ENCODE measurements at regions not wholly inside any gene's neighbourhood (a gene's known extent, or its start where the extent isn't known, plus 50 kb on each side); places are given as distances from the start of the nearest gene placed in this dataset.
"Not testable (repeated sequence)": the region's sequence is repeated elsewhere in the genome, so short reads cannot be mapped to it uniquely, and the experiment has no call there.

DNA sequence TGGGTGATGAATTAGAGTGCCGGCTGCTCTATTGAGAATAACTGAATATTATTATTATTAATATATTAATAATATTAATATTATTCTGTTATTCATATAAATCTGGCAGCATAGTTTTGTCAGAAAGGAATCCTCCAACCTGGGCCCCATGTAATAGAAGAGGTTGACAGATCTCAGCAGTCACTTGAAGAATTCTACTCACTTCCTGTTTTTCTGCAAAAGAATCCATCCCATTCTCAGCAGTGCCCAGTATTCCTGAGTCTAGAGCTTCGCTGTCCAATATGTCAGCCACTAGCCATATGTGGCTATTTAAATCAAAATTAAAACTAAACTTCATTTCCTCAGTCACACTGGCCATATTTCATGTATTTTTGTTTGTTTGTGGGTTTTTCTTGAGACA lies 72.4 kb upstream of the USPL1 start:
- TF ChIP-seq CTCF (IDR thresholded peaks at IDR 0.05; ENCODE audit: control insufficient read depth, extremely low read depth, insufficient read depth), result no peak
- no peak for DNase-seq (ENCODE audit: low read depth)
- no peak overlapping the region for H3K4me3 ChIP-seq (ENCODE audit: low read depth, low read length)

DNA sequence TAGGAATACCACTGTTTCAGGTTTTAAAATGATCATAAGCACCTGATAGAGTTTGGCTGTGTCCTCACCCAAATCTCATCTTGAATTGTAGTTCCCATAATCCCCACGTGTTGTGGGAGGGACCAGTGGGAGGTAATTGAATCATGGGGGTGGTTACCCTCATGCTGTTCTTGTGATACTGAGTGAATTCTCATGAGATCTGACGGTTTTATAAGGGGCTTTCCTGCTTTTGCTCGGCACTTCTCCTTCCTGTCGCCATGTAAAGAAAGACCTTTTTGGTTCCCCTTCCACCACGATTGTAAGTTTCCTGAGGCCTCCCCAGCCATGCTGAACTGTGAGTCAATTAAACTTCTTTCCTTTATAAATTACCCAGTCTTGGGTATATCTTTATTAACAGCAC lies 69.7 kb upstream of the USPL1 start:
- not testable (repeated sequence) for DNase-seq (ENCODE audit: low read depth); H3K4me3 ChIP-seq (ENCODE audit: low read depth, low read length)

- H3K4me3 ChIP-seq (ENCODE audit: low read depth, low read length), result no peak overlapping the region
- TF ChIP-seq CTCF (IDR thresholded peaks at IDR 0.05; ENCODE audit: control insufficient read depth, extremely low read depth, insufficient read depth), result peak; percentile 48
- DNase-seq (ENCODE audit: low read depth), result peak; percentile 51
Observed at GRCh38 chr13:30551189-30551588, 66.5 kb upstream of the USPL1 start.

DNA sequence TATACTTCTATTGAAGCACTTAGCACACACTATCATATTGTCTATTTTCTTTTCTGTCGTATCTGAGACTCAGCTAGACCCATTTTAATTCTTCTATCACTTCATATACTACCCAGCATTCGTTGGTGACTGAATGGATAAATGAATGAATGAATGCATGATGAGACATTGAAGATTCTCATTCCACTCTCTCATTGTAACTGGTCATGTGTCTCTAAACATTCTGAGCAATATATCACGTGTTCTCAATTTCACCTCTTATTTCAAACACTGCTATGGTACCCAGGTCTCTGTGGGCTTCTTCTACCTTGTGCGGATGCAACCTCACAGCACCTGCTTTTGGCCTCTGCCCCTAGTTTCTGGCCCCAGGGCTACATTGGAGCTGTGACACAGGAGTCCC lies 65.2 kb upstream of the USPL1 start:
- no peak for TF ChIP-seq CTCF (IDR thresholded peaks at IDR 0.05; ENCODE audit: control insufficient read depth, extremely low read depth, insufficient read depth)
- H3K4me3 ChIP-seq (ENCODE audit: low read depth, low read length), result no peak overlapping the region
- DNase-seq (ENCODE audit: low read depth), result no peak

DNA sequence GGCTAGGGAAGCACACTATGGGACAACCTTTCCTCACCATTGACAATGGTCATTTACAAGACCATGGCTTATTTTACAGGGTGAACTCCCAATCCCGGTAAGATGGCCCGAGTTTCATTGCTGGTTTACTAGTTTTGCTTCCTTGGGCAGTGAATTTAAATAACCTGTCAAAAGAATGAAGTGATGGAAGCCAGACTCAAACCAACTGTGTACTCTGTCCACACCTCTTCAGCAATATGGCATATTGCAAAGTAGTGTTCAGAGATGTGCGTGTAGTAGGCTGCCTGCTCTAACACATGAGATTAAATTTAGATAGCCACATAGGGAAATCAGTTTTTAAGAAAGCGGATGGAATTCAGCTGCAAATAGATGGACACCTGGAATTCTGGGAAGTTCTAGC lies 58.4 kb upstream of the USPL1 start:
- no peak for TF ChIP-seq CTCF (IDR thresholded peaks at IDR 0.05; ENCODE audit: control insufficient read depth, extremely low read depth, insufficient read depth)

GRCh38 chr13:30560212-30560611 lies 57.5 kb upstream of the USPL1 start:
- TF ChIP-seq CTCF (IDR thresholded peaks at IDR 0.05; ENCODE audit: control insufficient read depth, extremely low read depth, insufficient read depth), result no peak
- no peak for DNase-seq (ENCODE audit: low read depth)

More for the DNA sequence above, 58.4 kb upstream of the USPL1 start:
- no peak overlapping the region for H3K4me3 ChIP-seq (ENCODE audit: low read depth, low read length)
- no peak for DNase-seq (ENCODE audit: low read depth)

DNA sequence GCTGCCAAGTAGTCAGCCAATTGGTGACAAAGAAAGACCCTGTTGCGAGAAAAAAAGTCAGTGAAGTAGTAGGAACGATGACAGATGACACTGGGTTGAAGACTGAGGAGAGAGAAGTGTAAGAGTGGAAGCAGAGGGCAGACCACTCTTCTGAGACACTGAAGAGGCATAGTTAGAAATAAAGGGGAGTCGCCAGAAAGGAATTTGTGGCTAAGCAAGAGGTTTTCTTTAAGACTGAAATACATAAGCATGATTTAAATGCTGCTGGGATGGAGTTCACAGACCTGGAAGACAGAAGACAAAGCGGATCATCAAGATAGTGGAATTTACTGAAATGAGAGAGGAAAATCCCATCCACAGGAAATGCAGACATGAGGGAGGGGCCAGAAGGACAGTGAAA lies 56.2 kb upstream of the USPL1 start:
- no peak for DNase-seq (ENCODE audit: low read depth)
- TF ChIP-seq CTCF (IDR thresholded peaks at IDR 0.05; ENCODE audit: control insufficient read depth, extremely low read depth, insufficient read depth), result no peak
- H3K4me3 ChIP-seq (ENCODE audit: low read depth, low read length), result no peak overlapping the region

More at GRCh38 chr13:30560212-30560611, 57.5 kb upstream of the USPL1 start:
- H3K4me3 ChIP-seq (ENCODE audit: low read depth, low read length), result no peak overlapping the region
